H1 (cell line): ENCODE measurements at regions not wholly inside any gene's neighbourhood (a gene's known extent, or its start where the extent isn't known, plus 50 kb on each side); places are given as distances from the start of the nearest gene placed in this dataset.

Source experiments
- ATF3 ChIP-seq: IDR thresholded peaks from 2 replicates; pipeline ENCODE4 v1.6.1; 2011; ENCODE audit warnings: low read depth, mild to moderate bottlenecking, low read length; ENCODE audit not compliant: insufficient read depth
- CBX8 ChIP-seq: fragments of 300-800, 300-1000 bp; sonication (generic); IDR thresholded peaks from 2 replicates; pipeline ENCODE4 v1.7.1; 2016; ENCODE audit warnings: low read depth, low read length, borderline replicate concordance
- CHD2 ChIP-seq: IDR thresholded peaks from 2 replicates; pipeline ENCODE4 v1.6.1; 2012; ENCODE audit warnings: low read length, improper control_type of control experiment
- CTCF ChIP-seq, 3 experiments: IDR thresholded peaks; 1 replicate in 2 of 3; 2 replicates in 1 of 3; pipeline versions ENCODE4 v1.5.1 to v1.6.1; 2011; ENCODE audit warnings: low read length in 3 of 3, mild to moderate bottlenecking in 3 of 3, inconsistent platforms in 2 of 3, low read depth in 1 of 3, moderate library complexity in 1 of 3; ENCODE audit not compliant: insufficient read depth in 1 of 3; ENCODE audit errors: control extremely low read depth in 1 of 3
- E2F6 ChIP-seq: IDR thresholded peaks from 2 replicates; pipeline ENCODE4 v1.6.1; 2012; ENCODE audit warnings: inconsistent platforms
- POLR2A ChIP-seq, 2 experiments: IDR thresholded peaks; 1 replicate in 1 of 2; 2 replicates in 1 of 2; pipeline ENCODE4 v1.6.1; 2011; ENCODE audit warnings: low read depth in 2 of 2, low read length in 2 of 2, mild to moderate bottlenecking in 2 of 2; ENCODE audit errors: control extremely low read depth in 1 of 2
- RAD21 ChIP-seq, 2 experiments: IDR thresholded peaks in 1 of 2; conservative IDR thresholded peaks in 1 of 2; 2 replicates each; pipeline ENCODE4 v1.6.1; 2011; ENCODE audit warnings: low read depth in 2 of 2, low read length in 2 of 2, improper control_type of control experiment in 1 of 2, inconsistent platforms in 1 of 2, mild to moderate bottlenecking in 1 of 2, moderate library complexity in 1 of 2
- RNF2 ChIP-seq: fragments of 200-900, 300-1000 bp; sonication (generic); IDR thresholded peaks from 2 replicates; pipeline ENCODE4 v1.7.1; 2016; ENCODE audit warnings: borderline replicate concordance, low read depth, mild to moderate bottlenecking, antibody characterized with exemption, low read length; ENCODE audit not compliant: poor library complexity, severe bottlenecking; ENCODE audit errors: missing control alignments
- SP2 ChIP-seq: IDR thresholded peaks from 2 replicates; pipeline ENCODE4 v1.6.1; 2012; ENCODE audit warnings: mild to moderate bottlenecking, low read length, inconsistent platforms
- TAF1 ChIP-seq: IDR thresholded peaks from 2 replicates; pipeline ENCODE4 v1.6.1; 2011; ENCODE audit warnings: mild to moderate bottlenecking, low read depth, low read length
- TEAD4 ChIP-seq: IDR thresholded peaks from 2 replicates; pipeline ENCODE4 v1.6.1; 2012; ENCODE audit warnings: low read depth, low read length, inconsistent platforms, mixed read lengths
- ZNF274 ChIP-seq: IDR thresholded peaks from 2 replicates; pipeline ENCODE4 v1.7.0; 2012; ENCODE audit warnings: low read length, borderline replicate concordance; ENCODE audit errors: extremely low read depth

GRCh38 chr22:47673557-47673956 is 911.1 kb downstream of the TBC1D22A start:
- no peak for TF ChIP-seq RNF2
- no peak for TF ChIP-seq POLR2A (IDR thresholded peaks at IDR 0.05; ENCODE audit: control extremely low read depth in 1 of 2, low read depth in 2 of 2, low read length in 2 of 2)
- no peak for TF ChIP-seq E2F6
- no peak for TF ChIP-seq TEAD4
- TF ChIP-seq RAD21 (IDR thresholded peaks at IDR 0.05 in 1 of 2, conservative IDR thresholded peaks at IDR 0.05 in 1 of 2; ENCODE audit: low read depth in 2 of 2, low read length in 2 of 2) = no peak
- TF ChIP-seq ZNF274 = no peak
- no peak for TF ChIP-seq TAF1
- no peak for TF ChIP-seq SP2
- no peak for TF ChIP-seq CBX8
- TF ChIP-seq CTCF (IDR thresholded peaks at IDR 0.05; ENCODE audit: control extremely low read depth in 1 of 3, insufficient read depth in 1 of 3, low read depth in 1 of 3, low read length in 3 of 3) = no peak
- TF ChIP-seq CHD2 = no peak
- no peak for TF ChIP-seq ATF3
